MCF 10A (cell line): ENCODE measurements at regions not wholly inside any gene's neighbourhood (a gene's known extent, or its start where the extent isn't known, plus 50 kb on each side); places are given as distances from the start of the nearest gene placed in this dataset.
A peak's percentile ranks its signal among the peaks of the same experiment; 100 is the strongest.

Experiments used
- BruUV-seq: library from RNA; stranded (reverse); fragments of 400-500 nt; replicated peaks from 2 replicates; lab custom pipeline; 2021; lab: Mats Ljungman, UMichigan
- CTCF ChIA-PET: fragments of 300-600 bp; sonication (Branson Sonifier 250); formaldehyde crosslinking; extraction: SDS; loops from one replicate; lab custom pipeline; 2021; ENCODE audit warnings: antibody characterized with exemption, inconsistent platforms; lab: Yijun Ruan, JAX
- POLR2A ChIA-PET: fragments of 300-600, 350-650 bp; sonication (Branson Sonifier 250); formaldehyde crosslinking; extraction: SDS; loops from one replicate; lab custom pipeline; 2020; ENCODE audit warnings: antibody characterized with exemption, inconsistent platforms; lab: Yijun Ruan, JAX
- DNase-seq: peaks from one replicate; pipeline ENCODE4 v3.0.0-alpha.2; 2018; ENCODE audit not compliant: unreplicated experiment
- H3K27ac Mint-ChIP-seq: one replicate; pipeline ENCODE4 v1.8.0; 2022; ENCODE audit warnings: mild to moderate bottlenecking, low read depth, mixed read lengths; ENCODE audit not compliant: unreplicated experiment
- H3K27me3 Mint-ChIP-seq: one replicate; pipeline ENCODE4 v1.8.0; 2022; ENCODE audit warnings: mixed read lengths; ENCODE audit not compliant: insufficient read depth, unreplicated experiment
- H3K36me3 Mint-ChIP-seq: one replicate; pipeline ENCODE4 v1.8.0; 2022; ENCODE audit warnings: mild to moderate bottlenecking, moderate library complexity, mixed read lengths; ENCODE audit not compliant: insufficient read depth, unreplicated experiment
- H3K4me1 Mint-ChIP-seq: one replicate; pipeline ENCODE4 v1.8.0; 2022; ENCODE audit warnings: mixed read lengths; ENCODE audit not compliant: insufficient read depth, unreplicated experiment
- H3K4me3 Mint-ChIP-seq: one replicate; pipeline ENCODE4 v1.8.0; 2022; ENCODE audit warnings: mild to moderate bottlenecking, moderate library complexity, mixed read lengths; ENCODE audit not compliant: unreplicated experiment
- H3K9me3 Mint-ChIP-seq: one replicate; pipeline ENCODE4 v1.8.0; 2022; ENCODE audit warnings: mixed read lengths; ENCODE audit not compliant: unreplicated experiment
- CTCF ChIP-seq: fragments of 200-600 bp; IDR thresholded peaks from one replicate; pipeline ENCODE4 v1.8.0; 2022; ENCODE audit warnings: antibody characterized with exemption, mild to moderate bottlenecking; ENCODE audit not compliant: unreplicated experiment
- intact Hi-C: fragments of 100-400 bp; cut with micrococcal nuclease; formaldehyde crosslinking; loops from 2 replicates; pipeline ENCODE4 v1.14.1; 2022

GRCh38 chr2:129056959-129057317, 738.3 kb upstream of the HS6ST1 start:
- POLR2A ChIA-PET, result interaction anchor here (0.7 to 1.1 kb wide), 5 partner anchors 29 to 247 kb away, joined by 3 to 5 read pairs (median 4); no protein-coding TSS in a partner anchor
- no peaks in the 10 kb centered on the region for H3K27me3 Mint-ChIP-seq
- intact Hi-C loops, result loop anchor here (5.0 kb wide), 1 partner anchor 250 kb away; no protein-coding TSS in a partner anchor
- CTCF ChIA-PET, result no interaction called here
- peak overlapping the region; percentile 13 for H3K4me3 Mint-ChIP-seq
- BruUV-seq, result no TSS peak
- no peak for TF ChIP-seq CTCF
- no peaks in the 10 kb centered on the region for H3K9me3 Mint-ChIP-seq
- H3K4me1 Mint-ChIP-seq, result peaks cover 36% of the 10 kb centered on the region
- H3K27ac Mint-ChIP-seq, result peak overlapping the region; percentile 79
- peaks cover 5% of the 10 kb centered on the region for H3K36me3 Mint-ChIP-seq
- no peak for DNase-seq

DNA sequence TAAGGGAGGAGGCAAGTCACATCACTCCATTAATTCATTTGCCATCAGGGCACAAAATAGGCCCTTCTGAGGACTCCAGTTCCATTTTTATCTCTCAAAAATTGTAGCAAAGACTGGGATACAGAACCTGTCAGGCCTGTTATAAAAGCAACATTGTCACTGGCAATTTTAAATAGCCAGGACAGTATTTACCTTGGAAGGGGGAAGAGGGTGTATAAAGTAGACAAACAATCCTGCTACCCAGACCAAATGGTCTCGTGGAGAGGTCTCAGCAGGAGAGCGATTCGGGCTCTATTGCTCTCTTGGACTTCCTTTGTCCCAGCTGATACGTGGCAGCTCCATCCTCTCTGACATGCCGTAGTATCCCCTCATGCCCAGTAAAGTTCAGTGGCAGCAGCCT, 740.3 kb upstream of the HS6ST1 start:
- Mint-ChIP-seq H3K36me3 (peaks cover 5% of the 10 kb centered on the region), H3K9me3 (no peaks in the 10 kb centered on the region), H3K27ac (no peak overlapping the region), H3K4me3 (no peak overlapping the region), H3K27me3 (no peaks in the 10 kb centered on the region), H3K4me1 (peaks cover 45% of the 10 kb centered on the region)
- DNase-seq, result no peak
- ChIA-PET CTCF (interaction anchor here (0.5 to 1.1 kb wide), 2 partner anchors 180 to 303 kb away, joined by 3 read pairs; no protein-coding TSS in a partner anchor), POLR2A (no interaction called here)
- intact Hi-C loops, result loop anchor here (5.0 kb wide), 1 partner anchor 252 kb away; no protein-coding TSS in a partner anchor
- no TSS peak for BruUV-seq
- TF ChIP-seq CTCF, result no peak

DNA sequence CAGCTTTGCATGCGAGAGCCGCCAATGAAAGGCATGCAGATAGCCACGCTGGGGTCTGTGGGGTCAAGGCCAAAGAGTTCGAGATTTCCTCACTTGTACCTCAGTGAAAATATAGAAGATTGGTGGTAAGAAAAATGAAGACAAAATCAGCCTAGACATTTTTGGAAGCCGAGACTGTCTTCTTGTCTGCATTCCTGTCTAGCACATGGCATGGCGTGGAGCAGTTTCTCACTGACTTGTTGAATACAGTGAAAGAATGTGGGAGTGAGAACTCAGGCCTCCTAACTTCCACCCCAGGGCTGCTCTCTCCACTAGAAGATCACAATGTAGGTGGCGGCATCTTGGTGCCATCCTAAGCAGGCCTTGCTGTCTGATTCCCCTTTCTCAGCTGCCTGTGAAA, 740.8 kb upstream of the HS6ST1 start:
- Mint-ChIP-seq H3K9me3 (no peaks in the 10 kb centered on the region), H3K4me3 (no peak overlapping the region), H3K4me1 (peaks cover 45% of the 10 kb centered on the region), H3K27me3 (no peaks in the 10 kb centered on the region), H3K36me3 (peaks cover 5% of the 10 kb centered on the region), H3K27ac (no peak overlapping the region)
- ChIA-PET CTCF (interaction anchor here (0.5 kb wide), 1 partner anchor 29 kb away, joined by 4 read pairs; no protein-coding TSS in a partner anchor), POLR2A (no interaction called here)
- intact Hi-C loops, result loop anchor here (5.0 kb wide), 1 partner anchor 252 kb away; no protein-coding TSS in a partner anchor
- no TSS peak for BruUV-seq
- no peak for DNase-seq
- TF ChIP-seq CTCF, result no peak

DNA sequence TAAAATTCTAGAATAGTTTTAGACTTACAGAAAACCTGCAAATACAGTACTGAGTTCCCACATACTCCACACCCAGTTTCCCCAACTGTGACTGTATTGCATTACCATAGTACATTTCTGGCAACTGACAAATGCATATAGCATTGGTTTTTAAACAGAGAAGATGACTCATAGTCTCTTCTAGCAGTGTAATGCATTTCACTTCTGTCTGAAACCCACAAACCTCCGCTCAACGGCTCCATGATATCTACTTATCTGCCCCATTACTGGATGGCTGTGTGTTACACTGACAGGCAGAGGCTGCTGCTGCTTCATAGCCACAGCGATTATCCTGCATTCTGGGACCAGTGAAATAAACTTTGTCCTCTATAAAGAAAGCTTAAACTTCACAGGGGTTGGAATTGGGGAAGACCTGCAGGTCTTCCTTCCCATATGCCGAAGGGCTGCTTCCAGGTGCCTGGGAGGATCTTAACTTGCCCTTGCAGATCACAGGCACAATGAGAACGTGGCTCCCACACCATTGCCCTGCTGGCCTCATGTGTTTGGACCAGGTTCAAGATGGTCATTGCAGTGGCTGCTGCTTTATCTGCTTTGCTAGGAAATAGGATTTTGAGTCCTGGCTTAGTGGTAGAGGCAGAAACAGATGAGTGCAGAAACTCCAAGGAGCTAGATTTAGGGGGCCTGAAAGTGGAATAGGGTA, 742.6 kb upstream of the HS6ST1 start:
- Mint-ChIP-seq H3K27me3 (no peaks in the 10 kb centered on the region), H3K4me1 (peaks cover 32% of the 10 kb centered on the region), H3K27ac (peak overlapping the region; percentile 87), H3K36me3 (peaks cover 5% of the 10 kb centered on the region), H3K4me3 (peak overlapping the region; percentile 12), H3K9me3 (no peaks in the 10 kb centered on the region)
- ChIA-PET CTCF (interaction anchor here (0.7 to 1.3 kb wide), 5 partner anchors 40 to 336 kb away, joined by 3 to 5 read pairs (median 3); no protein-coding TSS in a partner anchor), POLR2A (interaction anchor here (0.6 to 2.1 kb wide), 6 partner anchors 10 to 117 kb away, joined by 3 to 7 read pairs (median 3); no protein-coding TSS in a partner anchor)
- DNase-seq, result peak; percentile 82
- no TSS peak for BruUV-seq
- intact Hi-C loops, result no loop called here
- no peak for TF ChIP-seq CTCF
